Putamen (tissue), 1 donor: ENCODE measurements at regions not wholly inside any gene's neighbourhood (a gene's known extent, or its start where the extent isn't known, plus 50 kb on each side); places are given as distances from the start of the nearest gene placed in this dataset.

Experiments used
- DNase-seq: peaks from one replicate; pipeline ENCODE4 v3.0.0-alpha.2; 2016; ENCODE audit warnings: low spot score

DNA sequence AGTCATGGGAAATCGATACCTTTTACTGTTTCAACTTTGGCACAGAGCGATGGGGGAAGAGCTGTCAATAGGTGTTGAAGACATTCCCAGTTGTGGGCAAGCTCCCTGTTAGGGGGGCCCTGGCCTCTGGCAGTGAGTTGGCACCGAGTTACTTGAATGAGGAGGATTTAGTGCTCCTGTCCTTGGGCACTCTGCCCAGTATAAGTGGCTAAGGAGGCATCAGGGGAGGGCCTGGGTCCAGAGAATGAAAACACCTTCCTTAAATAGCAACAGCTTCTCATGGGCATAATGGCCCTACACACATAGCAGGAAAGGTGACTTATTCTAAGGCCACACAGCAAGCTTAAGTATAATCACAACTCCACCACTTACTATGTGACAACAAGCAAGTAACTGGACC, 664.4 kb downstream of the PTPRU start:
- no peak for DNase-seq

GRCh38 chr1:29900104-29900679, 663.9 kb downstream of the PTPRU start:
- no peak for DNase-seq

GRCh38 chr1:29896791-29897714, 660.7 kb downstream of the PTPRU start:
- no peak for DNase-seq

GRCh38 chr1:29896300-29896699, 660.0 kb downstream of the PTPRU start:
- DNase-seq: no peak

DNA sequence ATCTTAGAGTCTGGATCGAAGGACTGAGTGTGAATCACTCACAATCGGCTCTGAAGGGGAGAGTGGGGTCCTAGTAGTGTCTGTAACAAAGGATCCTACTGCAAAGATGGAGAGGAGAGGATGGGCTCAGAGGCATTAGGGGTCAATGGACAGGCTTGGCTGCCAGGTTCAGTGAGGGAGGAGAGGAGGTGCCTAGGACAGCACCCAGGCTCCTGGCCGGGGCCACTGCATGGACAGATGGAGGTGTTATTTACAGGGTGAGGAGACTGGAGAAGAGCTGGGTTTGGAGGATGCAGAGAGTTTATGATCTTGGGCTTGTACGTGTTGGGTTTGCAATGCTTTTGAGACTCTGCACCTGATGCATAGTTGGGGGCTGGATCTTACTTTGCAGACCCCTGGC, 658.9 kb downstream of the PTPRU start:
- no peak for DNase-seq

DNA sequence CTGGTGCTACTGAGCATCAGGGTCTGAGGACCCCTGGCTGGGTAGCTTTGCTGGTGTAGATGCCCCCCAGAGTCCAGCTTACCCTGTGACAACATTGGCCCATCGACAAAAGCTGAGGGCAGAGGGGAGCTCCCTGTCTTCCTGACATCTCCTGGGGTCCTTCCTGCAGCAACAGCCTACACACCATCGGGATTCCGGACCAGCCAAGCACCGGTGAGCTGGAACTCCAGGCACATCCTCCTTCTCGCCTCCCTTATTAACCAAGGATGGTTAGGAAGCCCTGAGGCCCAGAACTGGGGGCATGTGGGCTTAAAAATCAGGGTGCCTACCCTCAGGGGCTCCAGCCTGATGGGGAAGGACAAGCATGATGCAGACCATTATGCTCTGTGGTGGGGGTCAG, 658.0 kb downstream of the PTPRU start:
- no peak for DNase-seq

DNA sequence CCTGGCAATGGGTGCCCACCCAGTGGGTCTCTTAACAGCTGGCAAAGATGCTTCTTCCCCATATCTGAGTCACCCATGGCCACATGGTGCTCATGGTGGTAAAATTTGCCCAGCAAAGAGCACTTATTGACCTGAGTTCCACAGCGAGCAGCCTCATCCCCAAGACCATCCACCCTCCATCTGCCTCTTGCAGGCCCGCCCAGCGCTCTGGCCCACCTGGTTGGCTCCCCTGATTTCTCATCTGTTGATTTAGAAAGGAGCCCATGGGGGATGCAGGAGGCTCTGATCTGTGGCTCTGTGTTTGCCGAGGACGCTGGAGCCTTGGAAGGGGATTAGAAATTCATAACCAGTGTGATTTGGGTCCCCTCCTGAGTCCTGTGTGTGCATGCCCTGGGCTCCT, 657.5 kb downstream of the PTPRU start:
- no peak for DNase-seq

DNA sequence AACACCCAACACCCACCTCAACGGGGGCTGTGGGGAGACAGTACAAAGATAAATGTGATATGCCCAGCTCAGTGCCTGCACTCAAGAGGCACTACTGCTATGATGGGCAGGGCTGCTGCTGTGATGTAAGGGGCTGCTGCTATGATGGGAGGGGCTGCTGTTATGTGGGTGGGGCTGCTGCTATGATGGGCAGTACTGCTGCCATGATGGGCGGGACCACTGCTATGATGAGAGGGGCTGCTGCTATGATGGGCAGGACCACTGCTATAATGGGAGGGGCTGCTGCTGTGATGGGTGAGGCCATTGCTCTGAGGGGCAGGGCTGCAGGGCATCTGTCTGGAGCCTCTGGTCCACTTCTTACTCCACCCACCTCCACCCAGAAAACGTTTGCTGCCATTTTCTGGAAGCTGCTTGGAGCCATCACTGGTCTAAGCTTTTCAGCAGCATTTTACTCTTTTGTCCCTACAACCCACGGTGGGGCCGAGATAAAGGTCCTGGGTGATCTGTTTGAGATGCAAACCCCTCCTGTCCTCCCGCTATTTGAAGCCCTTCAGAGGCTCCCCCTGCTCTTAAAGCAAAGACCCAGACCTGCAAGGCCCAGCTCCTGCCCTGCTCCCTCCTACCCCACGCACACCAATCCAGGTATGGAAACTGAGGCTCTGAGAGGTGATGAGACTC, 656.9 kb downstream of the PTPRU start:
- DNase-seq: no peak

DNA sequence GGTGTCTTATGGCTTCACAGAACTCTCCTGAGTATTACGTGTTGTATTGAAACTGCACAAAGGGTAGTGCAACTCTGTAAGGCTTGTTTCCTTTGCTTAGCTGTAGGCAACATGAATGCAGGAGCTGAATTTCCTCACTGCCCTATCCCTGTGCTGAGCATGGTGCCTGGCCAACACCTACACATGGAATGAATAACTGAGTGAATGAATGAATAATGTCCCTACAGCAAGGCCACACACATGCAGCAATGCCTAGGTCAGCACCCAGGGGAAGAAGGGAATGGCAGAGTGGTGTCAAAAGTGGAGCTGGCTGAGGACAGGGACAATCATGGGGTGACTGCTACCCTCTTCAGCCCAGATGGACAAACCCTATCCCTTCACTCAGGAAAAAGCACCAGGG, 655.9 kb downstream of the PTPRU start:
- no peak for DNase-seq

DNA sequence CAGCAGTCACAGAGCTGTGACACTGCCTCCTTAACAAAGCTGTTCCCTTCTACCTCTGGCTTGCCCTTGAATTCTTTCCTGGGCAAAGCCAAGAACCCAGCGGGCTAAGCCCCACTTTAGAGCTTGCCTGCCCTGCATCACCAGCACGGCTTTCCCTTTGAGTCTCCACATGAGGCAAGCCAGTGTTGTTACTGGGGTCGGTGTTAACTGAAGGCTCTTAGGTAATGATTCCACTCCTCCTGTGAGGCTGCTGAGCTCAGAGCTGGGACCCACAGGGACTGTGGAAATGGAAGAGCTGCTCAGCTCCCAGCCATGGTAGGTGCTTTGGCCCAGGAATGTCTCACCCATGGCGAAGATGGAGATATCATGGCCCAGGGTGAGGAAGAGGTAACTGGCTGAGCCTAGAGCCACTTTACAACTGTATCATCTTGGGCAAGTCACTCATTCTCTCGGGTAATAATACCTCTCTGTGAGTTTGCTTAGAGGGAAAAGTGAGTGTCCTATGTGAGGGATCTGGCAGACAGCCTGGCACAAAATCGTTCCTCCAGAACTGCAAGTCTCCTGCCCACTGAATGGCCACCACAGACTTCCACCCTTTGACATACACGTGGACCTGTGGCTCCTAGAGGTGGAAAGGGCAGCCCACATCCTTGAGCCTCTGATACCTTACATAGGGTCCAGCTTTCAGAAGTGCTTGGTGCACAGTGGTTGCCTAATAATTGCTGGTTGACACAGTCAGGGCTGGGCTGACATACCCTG, 654.1 kb downstream of the PTPRU start:
- no peak for DNase-seq

DNA sequence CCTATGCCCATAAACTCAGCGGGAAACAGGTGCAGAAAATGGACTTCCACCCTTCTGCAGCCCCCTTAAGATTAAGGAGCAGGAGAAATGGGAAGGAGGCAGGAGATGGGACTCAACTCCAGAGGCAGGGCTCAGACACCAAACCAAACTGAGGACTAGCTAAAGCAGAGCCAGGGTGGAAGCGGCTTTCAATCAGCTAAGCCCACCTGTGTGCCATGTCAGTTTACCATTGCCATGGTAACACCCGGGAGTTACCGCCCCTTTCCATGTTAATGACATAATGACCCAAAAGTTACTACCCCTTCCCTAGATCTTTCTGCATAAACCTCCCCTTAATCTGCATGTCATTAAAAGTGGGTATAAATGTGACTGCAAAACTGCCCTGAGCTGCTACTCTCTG, 653.5 kb downstream of the PTPRU start:
- DNase-seq: no peak

GRCh38 chr1:29884740-29885139, 648.4 kb downstream of the PTPRU start:
- DNase-seq: no peak

DNA sequence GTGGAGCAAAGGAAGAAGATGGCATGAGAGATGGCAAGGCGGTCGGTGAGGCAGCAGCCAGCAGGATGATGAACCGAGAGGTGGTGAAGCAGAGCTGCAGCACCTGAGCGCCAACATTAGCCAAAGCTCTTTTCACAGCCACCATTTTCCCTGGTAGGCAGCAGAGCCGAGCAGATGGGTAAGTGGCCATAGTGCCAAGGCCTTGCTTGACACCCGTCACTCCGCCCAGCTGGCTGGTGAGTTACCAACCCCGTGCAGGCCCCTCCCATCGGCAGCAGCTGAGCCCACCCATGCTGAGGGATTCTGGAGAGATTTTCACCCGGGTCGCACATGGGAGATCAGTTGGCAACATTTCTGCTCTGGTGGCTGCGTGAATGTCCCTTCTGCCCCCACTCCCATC, 647.7 kb downstream of the PTPRU start:
- no peak for DNase-seq

GRCh38 chr1:29883411-29883832, 647.1 kb downstream of the PTPRU start:
- no peak for DNase-seq

GRCh38 chr1:29880556-29880955, 644.2 kb downstream of the PTPRU start:
- DNase-seq: no peak

DNA sequence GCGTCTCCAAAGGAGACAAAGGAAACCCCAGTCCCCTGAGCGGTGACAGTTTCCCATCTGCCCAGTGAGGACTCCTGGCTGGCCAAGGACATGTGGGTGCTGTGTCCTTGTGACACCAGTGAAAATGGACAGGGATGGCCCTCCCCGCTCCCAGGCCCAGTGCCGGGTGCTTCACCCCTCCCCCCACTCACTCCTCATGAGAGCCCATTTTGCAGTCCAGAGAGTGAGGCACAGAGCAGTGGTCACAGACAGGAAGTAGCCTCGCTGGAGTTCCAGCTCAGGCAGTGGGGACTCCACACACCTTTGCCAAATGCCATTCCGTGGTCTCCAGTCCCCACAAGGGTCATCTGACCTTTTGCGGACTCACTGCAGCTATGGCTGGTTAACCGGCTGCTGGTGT, 642.9 kb downstream of the PTPRU start:
- no peak for DNase-seq

GRCh38 chr1:29878501-29878900, 642.2 kb downstream of the PTPRU start:
- DNase-seq: no peak

DNA sequence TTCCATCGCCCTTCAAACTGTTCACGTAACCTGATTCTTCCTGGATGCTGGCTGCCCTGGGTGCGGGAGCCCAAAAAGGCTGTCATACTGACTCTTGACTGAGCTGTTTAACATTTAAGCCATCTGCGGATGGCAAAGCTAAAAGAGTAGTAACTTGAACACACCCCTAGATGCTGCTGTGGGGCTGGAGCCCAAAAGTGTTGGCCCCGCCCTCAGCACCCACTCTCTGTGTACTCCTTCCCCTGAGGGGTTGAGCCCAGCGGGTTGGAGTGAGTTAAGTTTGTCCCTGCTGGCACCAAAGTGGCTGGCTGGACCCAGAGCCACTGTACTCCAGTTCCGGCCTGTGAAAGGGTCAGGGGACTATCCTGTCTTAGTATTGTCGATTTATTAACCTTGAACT, 640.6 kb downstream of the PTPRU start:
- DNase-seq: no peak

GRCh38 chr1:29876441-29876840, 640.1 kb downstream of the PTPRU start:
- DNase-seq: no peak

DNA sequence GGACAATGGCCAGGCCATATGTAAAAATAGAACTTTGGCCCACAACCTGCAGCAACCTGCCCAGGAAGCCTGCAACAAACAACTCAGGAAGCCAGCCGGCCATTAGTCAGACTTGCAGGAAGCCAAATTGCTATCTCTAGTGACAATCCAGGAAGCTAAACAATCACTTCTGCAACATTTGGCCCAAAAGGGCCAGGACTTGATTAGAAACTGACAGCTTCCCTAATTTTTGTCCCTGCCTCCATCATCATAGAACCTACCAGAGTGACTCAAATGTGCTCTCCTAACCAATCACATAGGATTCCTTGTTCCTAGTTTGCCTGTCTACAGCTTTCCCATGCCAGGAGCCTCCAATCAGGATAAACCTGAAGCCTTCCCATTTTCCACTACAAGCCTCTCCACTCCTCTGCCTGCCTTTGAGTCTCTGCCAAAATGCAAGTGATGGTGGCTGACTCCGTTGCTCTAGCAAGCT, 639.3 kb downstream of the PTPRU start:
- DNase-seq: no peak

DNA sequence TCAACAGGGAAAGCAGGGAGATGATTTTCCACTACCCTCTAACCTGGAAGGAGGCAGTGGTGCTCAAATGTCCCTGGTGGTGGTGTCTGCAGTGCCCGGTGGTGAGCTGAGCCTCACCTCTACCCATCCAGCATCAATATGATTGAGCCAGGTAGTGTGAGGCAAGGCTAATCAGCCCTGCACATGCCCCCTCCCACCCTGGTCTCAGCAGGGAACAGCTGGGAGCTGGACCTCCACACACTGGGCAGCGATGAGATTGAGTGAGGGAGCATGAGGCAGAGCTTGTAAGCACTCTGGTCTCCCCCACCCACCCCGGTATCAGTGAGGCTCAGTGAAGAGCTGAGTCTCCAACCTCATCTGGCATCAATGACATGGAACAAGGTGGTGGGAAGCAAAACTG, 634.3 kb downstream of the PTPRU start:
- DNase-seq: no peak

DNA sequence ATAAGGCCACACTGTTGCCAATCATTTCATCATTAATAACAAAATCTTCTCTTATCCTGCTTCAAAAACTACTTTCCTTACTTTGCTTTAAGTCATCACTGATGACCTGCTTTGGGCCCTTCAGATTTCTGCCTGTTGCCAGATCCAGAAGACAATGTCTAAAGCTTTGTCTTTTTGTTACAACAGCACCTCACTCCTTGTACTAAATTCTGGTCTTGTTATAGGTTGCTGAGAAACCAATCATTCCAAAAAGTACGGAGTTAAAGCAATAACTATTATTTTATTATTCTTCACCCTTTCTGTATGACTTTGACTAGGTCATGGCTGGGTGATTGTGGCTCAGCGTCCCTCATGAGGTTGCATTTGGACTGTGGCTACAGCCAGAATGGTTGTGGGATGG, 633.5 kb downstream of the PTPRU start:
- DNase-seq: no peak
